ENCODE measurements at regions not wholly inside any gene's neighbourhood (a gene's known extent, or its start where the extent isn't known, plus 50 kb on each side); places are given as distances from the start of the nearest gene placed in this dataset.

GRCh38 chr11:135033540-135033939 is 621.5 kb upstream of the B3GAT1 start:
- TF ChIP-seq, protein P1, sequence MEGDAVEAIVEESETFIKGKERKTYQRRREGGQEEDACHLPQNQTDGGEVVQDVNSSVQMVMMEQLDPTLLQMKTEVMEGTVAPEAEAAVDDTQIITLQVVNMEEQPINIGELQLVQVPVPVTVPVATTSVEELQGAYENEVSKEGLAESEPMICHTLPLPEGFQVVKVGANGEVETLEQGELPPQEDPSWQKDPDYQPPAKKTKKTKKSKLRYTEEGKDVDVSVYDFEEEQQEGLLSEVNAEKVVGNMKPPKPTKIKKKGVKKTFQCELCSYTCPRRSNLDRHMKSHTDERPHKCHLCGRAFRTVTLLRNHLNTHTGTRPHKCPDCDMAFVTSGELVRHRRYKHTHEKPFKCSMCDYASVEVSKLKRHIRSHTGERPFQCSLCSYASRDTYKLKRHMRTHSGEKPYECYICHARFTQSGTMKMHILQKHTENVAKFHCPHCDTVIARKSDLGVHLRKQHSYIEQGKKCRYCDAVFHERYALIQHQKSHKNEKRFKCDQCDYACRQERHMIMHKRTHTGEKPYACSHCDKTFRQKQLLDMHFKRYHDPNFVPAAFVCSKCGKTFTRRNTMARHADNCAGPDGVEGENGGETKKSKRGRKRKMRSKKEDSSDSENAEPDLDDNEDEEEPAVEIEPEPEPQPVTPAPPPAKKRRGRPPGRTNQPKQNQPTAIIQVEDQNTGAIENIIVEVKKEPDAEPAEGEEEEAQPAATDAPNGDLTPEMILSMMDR (IDR thresholded peaks at IDR 0.05; ENCODE audit: insufficient read depth, low read depth, low read length): no peak
- TF ChIP-seq EZH2 (IDR thresholded peaks at IDR 0.05; ENCODE audit: insufficient read depth, low read length): no peak

Data from astrocyte (in vitro differentiated cells and primary cell).